Testis (tissue), 2 donors: ENCODE measurements at regions not wholly inside any gene's neighbourhood (a gene's known extent, or its start where the extent isn't known, plus 50 kb on each side); places are given as distances from the start of the nearest gene placed in this dataset.

Source experiments
- DNase-seq: peaks from one replicate; pipeline ENCODE4 v3.0.0-alpha.2; 2019
- H3K27ac ChIP-seq, 2 donors: fragments of 200-600 bp; sonication (generic); one replicate each; pipeline ENCODE4 v1.5.1; 2019
- H3K27me3 ChIP-seq: fragments of 200-600 bp; sonication (generic); one replicate; pipeline ENCODE4 v1.5.1; 2019
- H3K36me3 ChIP-seq: fragments of 200-600 bp; sonication (generic); one replicate; pipeline ENCODE4 v1.5.1; 2017; ENCODE audit warnings: low read depth; ENCODE audit errors: missing control alignments
- H3K4me1 ChIP-seq: fragments of 200-600 bp; sonication (generic); one replicate; pipeline ENCODE4 v1.5.1; 2019
- H3K4me3 ChIP-seq, 2 donors: fragments of 200-600 bp; sonication (generic); one replicate each; pipeline ENCODE4 v1.5.1; 2017 to 2019
- H3K9me3 ChIP-seq: fragments of 200-600 bp; sonication (generic); one replicate; pipeline ENCODE4 v1.5.1; 2017
- POLR2A ChIP-seq: fragments of 450-650 bp; IDR thresholded peaks from one replicate; pipeline ENCODE4 v1.6.1; 2017; ENCODE audit warnings: antibody characterized with exemption, mild to moderate bottlenecking, moderate library complexity
- WGBS, 2 donors: methylation state at CpG; one replicate each; pipeline ENCODE4 v1.1.5; 2018; 5-methylcytosine and 5-hydroxymethylcytosine counted together
- intact Hi-C: fragments of 100-400 bp; cut with DNase I; formaldehyde crosslinking; loops from one replicate; pipeline ENCODE4 v1.15.1; 2023; ENCODE audit warnings: low total_unique reads
- TF ChIP-seq, protein P1 (sequence below), 3 experiments: fragments of 450-650 bp in 2 of 3; fragments of 200-600 bp in 1 of 3; sonication (generic) in 1 of 3; IDR thresholded peaks; one replicate each; pipeline ENCODE4 v1.5.1; 2016 to 2019; ENCODE audit warnings: antibody characterized with exemption in 3 of 3, mild to moderate bottlenecking in 2 of 3, moderate library complexity in 1 of 3

DNA sequence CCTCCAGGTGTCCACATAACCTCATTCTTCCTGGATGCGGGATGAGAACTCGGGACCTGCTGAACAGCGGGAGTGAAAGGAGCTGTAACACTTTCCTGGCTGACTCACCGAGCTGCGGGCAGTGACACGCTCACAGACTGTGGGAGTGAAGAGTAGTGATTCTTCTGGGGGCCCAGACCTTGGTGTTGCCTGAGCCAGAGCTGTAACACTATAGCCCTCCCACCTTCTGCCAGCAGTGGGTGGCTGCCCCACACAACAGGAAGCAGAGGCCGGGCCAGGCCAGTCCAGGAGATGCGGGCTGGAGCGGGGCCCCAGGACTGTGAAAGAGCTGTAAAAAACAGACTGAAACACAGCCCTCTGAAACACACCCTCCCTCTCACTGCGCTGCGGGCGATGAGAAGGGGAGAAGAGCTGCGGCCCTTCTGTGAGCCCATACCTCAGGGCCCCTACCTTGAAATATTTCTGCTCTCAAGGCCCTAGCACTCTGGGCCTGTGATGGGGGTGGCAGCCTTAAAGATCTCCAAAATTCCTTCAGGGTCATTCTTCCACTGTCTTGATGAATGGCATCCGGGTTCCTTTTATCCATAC, 464.0 kb upstream of the CCDC54 start:
- H3K36me3 ChIP-seq = no peaks in the 10 kb centered on the region
- TF ChIP-seq POLR2A = no peak
- TF ChIP-seq, protein P1, sequence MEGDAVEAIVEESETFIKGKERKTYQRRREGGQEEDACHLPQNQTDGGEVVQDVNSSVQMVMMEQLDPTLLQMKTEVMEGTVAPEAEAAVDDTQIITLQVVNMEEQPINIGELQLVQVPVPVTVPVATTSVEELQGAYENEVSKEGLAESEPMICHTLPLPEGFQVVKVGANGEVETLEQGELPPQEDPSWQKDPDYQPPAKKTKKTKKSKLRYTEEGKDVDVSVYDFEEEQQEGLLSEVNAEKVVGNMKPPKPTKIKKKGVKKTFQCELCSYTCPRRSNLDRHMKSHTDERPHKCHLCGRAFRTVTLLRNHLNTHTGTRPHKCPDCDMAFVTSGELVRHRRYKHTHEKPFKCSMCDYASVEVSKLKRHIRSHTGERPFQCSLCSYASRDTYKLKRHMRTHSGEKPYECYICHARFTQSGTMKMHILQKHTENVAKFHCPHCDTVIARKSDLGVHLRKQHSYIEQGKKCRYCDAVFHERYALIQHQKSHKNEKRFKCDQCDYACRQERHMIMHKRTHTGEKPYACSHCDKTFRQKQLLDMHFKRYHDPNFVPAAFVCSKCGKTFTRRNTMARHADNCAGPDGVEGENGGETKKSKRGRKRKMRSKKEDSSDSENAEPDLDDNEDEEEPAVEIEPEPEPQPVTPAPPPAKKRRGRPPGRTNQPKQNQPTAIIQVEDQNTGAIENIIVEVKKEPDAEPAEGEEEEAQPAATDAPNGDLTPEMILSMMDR (IDR thresholded peaks at IDR 0.05) = no peak
- peak; percentile 21 for DNase-seq
- WGBS, 2 donors = 55 to 64% methylated on average over 12 to 14 of the region's 14 CpGs
- H3K27ac ChIP-seq = peak overlapping the region; percentile 11 to 19
- no peaks in the 10 kb centered on the region for H3K9me3 ChIP-seq
- H3K27me3 ChIP-seq = no peaks in the 10 kb centered on the region
- no peaks in the 10 kb centered on the region for H3K4me1 ChIP-seq
- intact Hi-C loops = no loop called here
- H3K4me3 ChIP-seq = no peak overlapping the region

DNA sequence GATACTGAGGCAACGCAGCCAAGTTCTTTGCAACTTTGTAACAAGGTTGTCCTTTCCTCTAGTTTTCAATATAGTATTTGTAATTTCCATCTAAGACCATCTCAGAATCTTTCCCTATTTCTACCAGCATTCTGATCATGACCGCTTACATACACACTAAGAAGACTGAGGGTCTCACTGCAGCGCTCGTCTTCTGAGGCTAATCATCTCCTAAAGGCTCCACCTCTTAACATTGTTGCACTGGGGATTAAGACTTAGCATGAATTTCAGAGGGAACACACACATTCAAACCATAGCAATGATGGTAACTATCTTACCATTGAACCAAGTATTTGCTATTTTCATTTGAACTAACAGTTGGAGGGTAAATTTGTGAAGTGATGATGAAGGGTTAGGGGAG, 463.3 kb upstream of the CCDC54 start:
- DNase-seq = peak; percentile 39
- Histone ChIP-seq H3K36me3 (no peaks in the 10 kb centered on the region), H3K27ac (no peak overlapping the region), H3K4me3 (no peak overlapping the region), H3K9me3 (no peaks in the 10 kb centered on the region), H3K27me3 (no peaks in the 10 kb centered on the region), H3K4me1 (no peaks in the 10 kb centered on the region)
- 61 to 62% methylated on average over 4 of the region's 4 CpGs for WGBS, 2 donors
- no peak for TF ChIP-seq POLR2A
- TF ChIP-seq, protein P1 (IDR thresholded peaks at IDR 0.05) = no peak
- intact Hi-C loops = no loop called here

DNA sequence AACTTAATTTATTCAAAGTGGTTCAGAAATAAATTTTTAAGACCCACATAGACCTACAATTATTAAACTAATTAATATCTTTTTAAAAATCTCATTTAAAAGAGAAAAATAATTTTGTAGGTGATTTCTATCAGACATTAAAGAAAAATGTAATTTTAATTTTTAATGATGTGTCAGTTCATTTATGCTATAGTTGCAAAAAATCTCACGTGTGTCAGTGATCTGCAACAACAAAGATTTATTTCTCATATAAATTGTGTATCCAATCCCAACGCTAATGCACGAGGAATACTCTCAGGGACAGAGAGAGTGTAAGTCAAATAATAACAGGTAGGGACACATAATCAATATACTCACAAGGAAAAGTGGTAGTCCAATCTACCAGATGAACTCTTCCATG, 456.6 kb upstream of the CCDC54 start:
- H3K27ac ChIP-seq = no peak overlapping the region
- WGBS, 2 donors = 84 to 95% methylated on average over 3 of the region's 3 CpGs
- H3K27me3 ChIP-seq = no peaks in the 10 kb centered on the region
- no peaks in the 10 kb centered on the region for H3K4me1 ChIP-seq
- no peak overlapping the region for H3K4me3 ChIP-seq
- DNase-seq = no peak
- no peaks in the 10 kb centered on the region for H3K9me3 ChIP-seq
- intact Hi-C loops = no loop called here
- no peak for TF ChIP-seq POLR2A
- TF ChIP-seq, protein P1 (IDR thresholded peaks at IDR 0.05) = no peak
- H3K36me3 ChIP-seq = no peaks in the 10 kb centered on the region

DNA sequence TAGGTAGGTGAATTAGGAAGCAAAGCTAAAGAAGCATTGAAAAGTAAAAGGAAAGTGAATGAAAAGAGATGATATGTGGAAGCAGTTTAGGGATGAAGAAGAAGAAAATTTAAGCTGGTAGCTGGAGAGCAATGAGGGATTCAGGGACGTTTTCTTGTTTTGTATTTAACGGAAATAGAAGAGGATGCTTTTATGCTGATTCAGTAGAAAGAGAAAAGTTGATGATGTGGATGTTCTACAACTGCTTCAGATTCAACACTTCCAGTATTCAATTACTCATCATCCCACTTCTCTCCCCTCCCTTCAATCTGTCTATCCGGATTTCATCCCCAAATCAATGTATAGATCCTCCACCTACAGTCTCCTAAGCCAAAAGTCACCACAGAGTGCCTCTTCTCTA, 448.2 kb upstream of the CCDC54 start:
- H3K27ac ChIP-seq = no peak overlapping the region
- no peak for TF ChIP-seq POLR2A
- TF ChIP-seq, protein P1 (IDR thresholded peaks at IDR 0.05) = no peak
- H3K9me3 ChIP-seq = no peaks in the 10 kb centered on the region
- H3K27me3 ChIP-seq = no peaks in the 10 kb centered on the region
- intact Hi-C loops = no loop called here
- H3K4me1 ChIP-seq = no peaks in the 10 kb centered on the region
- DNase-seq = no peak
- H3K4me3 ChIP-seq = no peak overlapping the region
- 84 to 85% methylated on average over 3 of the region's 3 CpGs for WGBS, 2 donors
- H3K36me3 ChIP-seq = no peaks in the 10 kb centered on the region

DNA sequence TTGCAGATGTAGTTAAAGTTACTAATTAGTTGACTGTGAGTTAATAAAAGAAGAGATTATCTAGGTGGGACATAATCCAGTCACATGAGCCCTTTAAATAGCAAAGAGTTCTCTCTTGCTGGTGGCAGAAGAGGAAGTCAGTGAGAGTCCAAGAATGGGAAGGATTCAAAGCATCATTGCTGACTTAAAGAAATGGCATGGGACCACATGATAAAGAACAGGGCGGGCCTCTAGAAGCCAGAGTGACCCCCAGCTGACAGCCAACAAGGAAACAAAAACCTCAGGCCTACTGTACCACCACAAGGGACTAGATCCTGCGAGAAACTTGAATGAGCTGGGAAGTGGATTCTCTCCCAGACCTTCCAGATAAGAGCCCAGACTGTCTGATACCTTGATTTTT, 447.2 kb upstream of the CCDC54 start:
- H3K9me3 ChIP-seq = no peaks in the 10 kb centered on the region
- DNase-seq = no peak
- H3K4me1 ChIP-seq = no peaks in the 10 kb centered on the region
- no peak overlapping the region for H3K4me3 ChIP-seq
- intact Hi-C loops = no loop called here
- 85 to 86% methylated on average over 2 of the region's 2 CpGs for WGBS, 2 donors
- TF ChIP-seq POLR2A = no peak
- TF ChIP-seq, protein P1 (IDR thresholded peaks at IDR 0.05) = no peak
- H3K27ac ChIP-seq = no peak overlapping the region
- no peaks in the 10 kb centered on the region for H3K27me3 ChIP-seq
- H3K36me3 ChIP-seq = no peaks in the 10 kb centered on the region
